ENCODE measurements at regions not wholly inside any gene's neighbourhood (a gene's known extent, or its start where the extent isn't known, plus 50 kb on each side); places are given as distances from the start of the nearest gene placed in this dataset.

DNA sequence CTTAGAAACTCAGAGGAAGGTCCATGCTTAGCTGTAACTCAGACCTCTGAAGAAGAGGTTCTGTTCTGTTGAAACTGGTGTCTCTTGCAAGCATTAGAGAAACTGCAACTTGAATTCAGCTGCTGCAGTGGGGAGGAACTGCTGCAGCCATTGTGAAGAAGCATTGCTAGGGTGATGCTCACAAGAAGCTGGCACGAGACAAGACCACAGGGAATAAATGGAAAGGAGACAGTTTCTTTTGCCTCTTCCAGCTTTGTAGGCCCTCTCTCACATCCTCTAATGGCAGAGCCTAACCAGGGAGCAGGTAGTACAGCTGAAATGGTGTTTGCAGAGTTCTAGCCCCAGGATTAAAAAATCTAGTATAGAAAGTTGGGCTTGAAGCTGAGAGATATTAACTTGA is 148.0 kb upstream of the DMAC1 start:
- TF ChIP-seq, protein P1, sequence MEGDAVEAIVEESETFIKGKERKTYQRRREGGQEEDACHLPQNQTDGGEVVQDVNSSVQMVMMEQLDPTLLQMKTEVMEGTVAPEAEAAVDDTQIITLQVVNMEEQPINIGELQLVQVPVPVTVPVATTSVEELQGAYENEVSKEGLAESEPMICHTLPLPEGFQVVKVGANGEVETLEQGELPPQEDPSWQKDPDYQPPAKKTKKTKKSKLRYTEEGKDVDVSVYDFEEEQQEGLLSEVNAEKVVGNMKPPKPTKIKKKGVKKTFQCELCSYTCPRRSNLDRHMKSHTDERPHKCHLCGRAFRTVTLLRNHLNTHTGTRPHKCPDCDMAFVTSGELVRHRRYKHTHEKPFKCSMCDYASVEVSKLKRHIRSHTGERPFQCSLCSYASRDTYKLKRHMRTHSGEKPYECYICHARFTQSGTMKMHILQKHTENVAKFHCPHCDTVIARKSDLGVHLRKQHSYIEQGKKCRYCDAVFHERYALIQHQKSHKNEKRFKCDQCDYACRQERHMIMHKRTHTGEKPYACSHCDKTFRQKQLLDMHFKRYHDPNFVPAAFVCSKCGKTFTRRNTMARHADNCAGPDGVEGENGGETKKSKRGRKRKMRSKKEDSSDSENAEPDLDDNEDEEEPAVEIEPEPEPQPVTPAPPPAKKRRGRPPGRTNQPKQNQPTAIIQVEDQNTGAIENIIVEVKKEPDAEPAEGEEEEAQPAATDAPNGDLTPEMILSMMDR (IDR thresholded peaks at IDR 0.05; ENCODE audit: low read depth, low read length): no peak
- TF ChIP-seq POLR2A (IDR thresholded peaks at IDR 0.05; ENCODE audit: extremely low read depth, insufficient read length) (no peak), MYC (IDR thresholded peaks at IDR 0.05; ENCODE audit: low read depth, low read length) (no peak)
- TF ChIP-seq, protein P2, sequence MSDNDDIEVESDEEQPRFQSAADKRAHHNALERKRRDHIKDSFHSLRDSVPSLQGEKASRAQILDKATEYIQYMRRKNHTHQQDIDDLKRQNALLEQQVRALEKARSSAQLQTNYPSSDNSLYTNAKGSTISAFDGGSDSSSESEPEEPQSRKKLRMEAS (IDR thresholded peaks at IDR 0.05; ENCODE audit: low read depth, low read length): no peak
- H3K4me3 ChIP-seq (ENCODE audit: low read depth, low read length): no peak overlapping the region
- no peak for DNase-seq (ENCODE audit: low read depth)

DNA sequence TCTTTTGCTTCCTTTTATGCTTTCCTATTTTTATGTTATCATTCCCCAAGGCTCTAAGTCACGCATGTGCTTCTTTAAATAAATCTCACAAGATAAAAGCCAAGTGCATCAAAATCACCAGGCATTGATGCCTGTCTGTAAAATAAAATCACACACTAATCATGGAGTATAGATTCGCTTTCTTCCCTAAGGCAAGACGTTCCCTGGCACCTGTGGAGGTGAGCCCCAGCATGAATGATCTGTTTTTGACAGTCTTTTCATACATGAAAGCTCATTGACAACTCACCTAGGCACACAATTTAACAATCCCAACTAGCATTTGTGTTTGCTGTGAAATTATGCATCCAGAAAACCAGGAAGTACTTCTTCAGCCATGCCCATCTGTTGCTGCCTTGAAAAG is 146.9 kb upstream of the DMAC1 start:
- no peak for TF ChIP-seq MYC (IDR thresholded peaks at IDR 0.05; ENCODE audit: low read depth, low read length)
- H3K4me3 ChIP-seq (ENCODE audit: low read depth, low read length): no peak overlapping the region
- DNase-seq (ENCODE audit: low read depth): no peak

DNA sequence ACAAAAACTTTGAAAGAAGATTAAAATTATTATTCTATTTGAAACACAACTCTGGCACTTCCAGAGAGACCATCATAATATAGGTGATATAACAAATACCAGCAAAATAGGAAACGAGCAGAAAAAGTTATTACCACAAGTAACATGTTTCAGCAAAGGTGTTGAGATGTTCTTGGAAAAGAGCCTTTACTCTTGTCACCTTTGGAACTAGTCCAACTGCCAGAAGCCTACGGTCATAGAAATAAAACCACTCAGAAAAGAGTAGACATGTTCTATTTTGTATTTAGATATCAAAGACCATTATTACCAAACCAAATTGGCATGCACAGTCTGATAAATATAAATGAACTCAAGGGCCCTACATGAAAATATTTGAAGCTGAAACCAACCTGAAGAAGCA is 145.0 kb upstream of the DMAC1 start:
- TF ChIP-seq MYC (IDR thresholded peaks at IDR 0.05; ENCODE audit: low read depth, low read length) (no peak), POLR2A (IDR thresholded peaks at IDR 0.05; ENCODE audit: extremely low read depth, insufficient read length) (no peak)
- TF ChIP-seq, protein P1 (IDR thresholded peaks at IDR 0.05; ENCODE audit: low read depth, low read length): no peak
- TF ChIP-seq, protein P2 (IDR thresholded peaks at IDR 0.05; ENCODE audit: low read depth, low read length): no peak
- no peak overlapping the region for H3K4me3 ChIP-seq (ENCODE audit: low read depth, low read length)
- no peak for DNase-seq (ENCODE audit: low read depth)

DNA sequence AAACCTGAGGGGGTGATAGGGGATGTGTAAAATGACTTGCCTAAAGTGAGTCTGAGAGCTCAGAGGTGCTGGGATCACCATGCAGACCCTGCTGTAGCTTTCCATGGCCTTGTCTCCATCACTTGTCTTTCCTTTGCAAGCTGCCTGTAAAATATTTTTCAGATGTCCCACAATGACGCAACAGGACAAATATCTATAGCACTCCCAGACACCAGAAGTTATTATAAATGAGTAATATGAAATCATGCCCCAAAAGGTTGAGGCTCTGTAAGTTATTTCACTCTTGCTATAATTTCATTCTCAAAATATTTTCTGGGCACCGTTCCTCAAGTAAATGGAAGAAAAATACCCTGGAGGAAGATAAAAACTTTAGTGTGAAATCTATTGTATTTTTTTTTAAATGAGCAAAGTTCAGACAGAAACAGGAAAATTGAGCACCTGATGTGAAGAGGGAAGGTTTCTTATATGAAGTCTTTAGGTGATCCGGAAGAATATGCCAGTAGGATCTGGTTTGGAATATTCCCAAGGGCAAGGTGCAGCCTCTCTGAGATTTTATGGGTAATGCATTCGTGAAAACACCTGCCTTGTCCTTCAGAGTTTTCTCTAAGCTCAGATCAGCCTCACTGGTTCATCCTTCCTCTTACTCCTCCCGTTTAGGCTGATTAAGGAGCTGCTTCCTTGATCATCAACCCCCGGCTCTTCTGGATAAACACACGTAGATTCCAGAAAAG is 138.3 kb upstream of the DMAC1 start:
- H3K4me3 ChIP-seq (ENCODE audit: low read depth, low read length): no peak overlapping the region
- TF ChIP-seq, protein P1 (IDR thresholded peaks at IDR 0.05; ENCODE audit: low read depth, low read length): no peak
- TF ChIP-seq MYC (IDR thresholded peaks at IDR 0.05; ENCODE audit: low read depth, low read length) (no peak), POLR2A (IDR thresholded peaks at IDR 0.05; ENCODE audit: extremely low read depth, insufficient read length) (no peak)
- TF ChIP-seq, protein P2 (IDR thresholded peaks at IDR 0.05; ENCODE audit: low read depth, low read length): no peak
- DNase-seq (ENCODE audit: low read depth): no peak

DNA sequence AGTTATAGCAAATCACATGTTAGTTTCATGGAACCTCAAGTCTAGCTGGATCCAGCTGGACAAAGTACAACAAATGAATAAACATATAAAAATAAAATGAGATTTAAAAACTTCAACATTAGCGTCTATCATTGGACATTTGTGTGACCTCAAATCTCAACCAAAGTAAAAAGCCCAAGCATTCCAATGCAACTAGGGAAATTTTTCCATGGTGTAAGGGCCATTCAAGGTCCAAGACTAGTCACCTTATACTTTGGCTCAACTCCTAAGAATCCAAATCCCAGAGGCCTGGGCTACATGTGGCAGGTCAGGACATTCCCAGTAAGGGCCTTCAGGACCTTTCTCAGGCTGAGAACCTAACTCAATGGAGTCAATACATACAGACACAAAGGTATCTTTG is 137.4 kb upstream of the DMAC1 start:
- TF ChIP-seq, protein P2 (IDR thresholded peaks at IDR 0.05; ENCODE audit: low read depth, low read length): no peak
- TF ChIP-seq MYC (IDR thresholded peaks at IDR 0.05; ENCODE audit: low read depth, low read length): no peak
- TF ChIP-seq POLR2A (IDR thresholded peaks at IDR 0.05; ENCODE audit: extremely low read depth, insufficient read length): no peak
- TF ChIP-seq, protein P1 (IDR thresholded peaks at IDR 0.05; ENCODE audit: low read depth, low read length): no peak
- DNase-seq (ENCODE audit: low read depth): no peak
- no peak overlapping the region for H3K4me3 ChIP-seq (ENCODE audit: low read depth, low read length)

DNA sequence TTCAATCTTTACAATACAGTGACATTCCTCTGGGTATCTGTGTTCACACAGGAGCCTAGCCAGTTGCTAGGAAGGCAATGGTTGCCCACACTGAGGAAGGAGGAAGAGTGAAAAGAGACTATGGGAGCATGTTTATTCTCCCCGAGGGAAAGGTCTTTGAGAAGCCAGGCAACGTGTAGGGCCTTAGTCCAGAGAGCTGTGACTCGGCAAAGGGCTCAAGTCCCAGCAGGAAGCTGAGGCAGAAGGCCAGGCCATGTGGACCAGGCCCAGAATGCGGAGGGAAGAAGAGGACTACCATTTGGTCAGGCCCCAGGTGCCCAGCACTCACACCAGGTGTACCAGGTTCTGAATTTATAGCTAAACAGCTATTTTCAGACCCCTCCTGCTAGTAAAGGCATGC is 136.6 kb upstream of the DMAC1 start:
- TF ChIP-seq, protein P2 (IDR thresholded peaks at IDR 0.05; ENCODE audit: low read depth, low read length): 0 out of 2 replicates have a peak, but pooled peaks have one; percentile 5
- TF ChIP-seq, protein P1 (IDR thresholded peaks at IDR 0.05; ENCODE audit: low read depth, low read length): no peak
- no peak overlapping the region for H3K4me3 ChIP-seq (ENCODE audit: low read depth, low read length)
- DNase-seq (ENCODE audit: low read depth): no peak

Data from NB4 (cell line).